SU-DHL-6 (cell line): ENCODE measurements at regions not wholly inside any gene's neighbourhood (a gene's known extent, or its start where the extent isn't known, plus 50 kb on each side); places are given as distances from the start of the nearest gene placed in this dataset.
"Not testable (repeated sequence)": the region's sequence is repeated elsewhere in the genome, so short reads cannot be mapped to it uniquely, and the experiment has no call there.

Experiments used
- EZH2phosphoT487 ChIP-seq: fragments of 200-600 bp; sonication (generic), shearing (Covaris generic); conservative IDR thresholded peaks from 2 replicates; pipeline ENCODE4 v1.6.1; 2018; ENCODE audit warnings: mild to moderate bottlenecking, antibody characterized with exemption, low read length, moderate library complexity, mixed read lengths
- TF ChIP-seq, protein P1 (sequence below): fragments of 200-600 bp; sonication (generic); IDR thresholded peaks from one replicate; pipeline ENCODE4 v1.5.1; 2017; ENCODE audit warnings: antibody characterized with exemption, mild to moderate bottlenecking, low read length, moderate library complexity; ENCODE audit not compliant: insufficient read depth, poor library complexity, severe bottlenecking

DNA sequence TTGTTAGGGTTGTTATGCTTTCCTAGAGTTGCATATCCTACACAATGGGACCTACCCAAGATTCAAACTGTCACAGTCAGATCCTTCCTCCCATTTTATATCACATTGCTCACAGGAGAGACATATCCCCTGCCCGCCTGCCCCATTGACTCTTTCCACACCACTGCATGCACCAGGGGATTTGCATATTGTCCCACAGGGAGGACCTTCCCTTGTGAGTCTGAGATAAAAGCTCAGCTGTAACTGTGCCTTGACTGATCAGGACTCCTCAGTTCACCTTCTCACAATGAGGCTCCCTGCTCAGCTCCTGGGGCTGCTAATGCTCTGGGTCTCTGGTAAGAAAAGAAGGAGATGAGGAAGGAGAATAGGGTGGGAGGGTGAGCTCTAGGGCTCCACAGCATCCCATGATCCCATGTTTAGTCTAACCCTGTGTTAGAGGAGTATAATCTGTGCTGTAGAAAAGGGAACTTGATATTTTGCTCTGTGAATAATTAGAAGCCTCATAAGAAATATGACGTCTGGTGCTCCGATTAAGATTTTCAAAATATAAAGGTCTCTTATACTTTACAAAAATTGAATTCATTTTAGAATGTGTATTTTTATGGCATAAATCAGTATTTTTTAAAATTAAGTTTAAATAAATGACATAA is 1268.4 kb downstream of the RPIA start:
- TF ChIP-seq, protein P1, sequence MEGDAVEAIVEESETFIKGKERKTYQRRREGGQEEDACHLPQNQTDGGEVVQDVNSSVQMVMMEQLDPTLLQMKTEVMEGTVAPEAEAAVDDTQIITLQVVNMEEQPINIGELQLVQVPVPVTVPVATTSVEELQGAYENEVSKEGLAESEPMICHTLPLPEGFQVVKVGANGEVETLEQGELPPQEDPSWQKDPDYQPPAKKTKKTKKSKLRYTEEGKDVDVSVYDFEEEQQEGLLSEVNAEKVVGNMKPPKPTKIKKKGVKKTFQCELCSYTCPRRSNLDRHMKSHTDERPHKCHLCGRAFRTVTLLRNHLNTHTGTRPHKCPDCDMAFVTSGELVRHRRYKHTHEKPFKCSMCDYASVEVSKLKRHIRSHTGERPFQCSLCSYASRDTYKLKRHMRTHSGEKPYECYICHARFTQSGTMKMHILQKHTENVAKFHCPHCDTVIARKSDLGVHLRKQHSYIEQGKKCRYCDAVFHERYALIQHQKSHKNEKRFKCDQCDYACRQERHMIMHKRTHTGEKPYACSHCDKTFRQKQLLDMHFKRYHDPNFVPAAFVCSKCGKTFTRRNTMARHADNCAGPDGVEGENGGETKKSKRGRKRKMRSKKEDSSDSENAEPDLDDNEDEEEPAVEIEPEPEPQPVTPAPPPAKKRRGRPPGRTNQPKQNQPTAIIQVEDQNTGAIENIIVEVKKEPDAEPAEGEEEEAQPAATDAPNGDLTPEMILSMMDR, result not testable (repeated sequence)
- TF ChIP-seq EZH2phosphoT487, result not testable (repeated sequence)
